Peyer's patch (tissue), 4 donors: ENCODE measurements at regions not wholly inside any gene's neighbourhood (a gene's known extent, or its start where the extent isn't known, plus 50 kb on each side); places are given as distances from the start of the nearest gene placed in this dataset.

Experiments
- DNase-seq, 3 donors: peaks; one replicate each; pipeline ENCODE4 v3.0.0-alpha.2; 2017 to 2019
- H3K27ac ChIP-seq, 4 donors: fragments of 200-600 bp; sonication (generic); one replicate each; pipeline ENCODE4 v1.5.1; 2016 to 2019
- H3K27me3 ChIP-seq, 2 donors: fragments of 200-600 bp; sonication (generic); one replicate each; pipeline ENCODE4 v1.5.1; 2019
- H3K36me3 ChIP-seq, 3 donors: fragments of 200-600 bp; sonication (generic); one replicate each; pipeline ENCODE4 v1.5.1; 2016 to 2019
- H3K4me1 ChIP-seq, 4 donors: fragments of 200-600 bp; sonication (generic); one replicate each; pipeline ENCODE4 v1.5.1; 2016 to 2019
- H3K4me3 ChIP-seq, 4 donors: fragments of 200-600 bp; sonication (generic); 1 replicate in 3 of 4; 2 replicates in 1 of 4; pipeline ENCODE4 v1.5.1; 2016 to 2019; ENCODE audit warnings: mild to moderate bottlenecking in 1 of 4
- H3K9me3 ChIP-seq, 4 donors: fragments of 200-600 bp; sonication (generic); one replicate each; pipeline ENCODE4 v1.5.1; 2016 to 2019; ENCODE audit warnings: mild to moderate bottlenecking in 1 of 4
- CTCF ChIP-seq, 6 experiments: fragments of 450-650 bp in 4 of 6; fragments of 200-600 bp in 2 of 6; sonication (generic) in 1 of 6; IDR thresholded peaks; one replicate each; pipeline ENCODE4 v1.5.1; 2017 to 2019; ENCODE audit warnings: antibody characterized with exemption in 6 of 6, mild to moderate bottlenecking in 3 of 6, moderate library complexity in 1 of 6
- POLR2A ChIP-seq, 2 donors: fragments of 450-650 bp; IDR thresholded peaks; one replicate each; pipeline ENCODE4 v1.5.1; 2017; ENCODE audit warnings: antibody characterized with exemption in 2 of 2, mild to moderate bottlenecking in 2 of 2, moderate library complexity in 2 of 2

- DNase-seq: no peak
- Histone ChIP-seq H3K4me1 (no peaks in the 10 kb centered on the region), H3K4me3 (no peak overlapping the region), H3K27me3 (no peaks in the 10 kb centered on the region), H3K9me3 (no peaks in the 10 kb centered on the region), H3K27ac (no peak overlapping the region), H3K36me3 (no peaks in the 10 kb centered on the region)
- TF ChIP-seq CTCF (IDR thresholded peaks at IDR 0.05): no peak
Observed at GRCh38 chr6:164150232-164150631, 735.7 kb downstream of the QKI start.

GRCh38 chr6:164148788-164149187 lies 734.3 kb downstream of the QKI start:
- peaks cover 0 to 4% (median 0%) of the 10 kb centered on the region in 4 donors for H3K9me3 ChIP-seq
- no peak for DNase-seq
- H3K27ac ChIP-seq: no peak overlapping the region
- H3K4me1 ChIP-seq: no peaks in the 10 kb centered on the region
- no peak for TF ChIP-seq POLR2A (IDR thresholded peaks at IDR 0.05)
- TF ChIP-seq CTCF (IDR thresholded peaks at IDR 0.05): no peak
- no peaks in the 10 kb centered on the region for H3K27me3 ChIP-seq
- no peaks in the 10 kb centered on the region for H3K36me3 ChIP-seq
- no peak overlapping the region for H3K4me3 ChIP-seq

- TF ChIP-seq POLR2A (IDR thresholded peaks at IDR 0.05): no peak
- no peak for TF ChIP-seq CTCF (IDR thresholded peaks at IDR 0.05)
- H3K9me3 ChIP-seq: peaks cover 0 to 4% (median 0%) of the 10 kb centered on the region in 4 donors
- no peaks in the 10 kb centered on the region for H3K4me1 ChIP-seq
- no peak overlapping the region for H3K27ac ChIP-seq
- H3K27me3 ChIP-seq: no peaks in the 10 kb centered on the region
- no peak for DNase-seq
- H3K36me3 ChIP-seq: no peaks in the 10 kb centered on the region
- no peak overlapping the region for H3K4me3 ChIP-seq
Observed at GRCh38 chr6:164144316-164144715, 729.8 kb downstream of the QKI start.

- TF ChIP-seq CTCF (IDR thresholded peaks at IDR 0.05) (no peak), POLR2A (IDR thresholded peaks at IDR 0.05) (no peak)
- Histone ChIP-seq H3K27me3 (no peaks in the 10 kb centered on the region), H3K4me3 (no peak overlapping the region), H3K27ac (no peak overlapping the region), H3K9me3 (peaks cover 0 to 4% (median 0%) of the 10 kb centered on the region in 4 donors), H3K4me1 (no peaks in the 10 kb centered on the region), H3K36me3 (no peaks in the 10 kb centered on the region)
- DNase-seq: no peak
Observed at GRCh38 chr6:164142322-164142721, 727.8 kb downstream of the QKI start.

GRCh38 chr6:164135511-164136132 lies 721.1 kb downstream of the QKI start:
- H3K4me1 ChIP-seq: no peaks in the 10 kb centered on the region
- TF ChIP-seq POLR2A (IDR thresholded peaks at IDR 0.05) (no peak), CTCF (IDR thresholded peaks at IDR 0.05) (no peak)
- no peaks in the 10 kb centered on the region for H3K36me3 ChIP-seq
- no peak for DNase-seq
- H3K9me3 ChIP-seq: peaks cover 0 to 8% (median 0%) of the 10 kb centered on the region in 4 donors
- H3K4me3 ChIP-seq: no peak overlapping the region
- no peak overlapping the region for H3K27ac ChIP-seq
- H3K27me3 ChIP-seq: no peaks in the 10 kb centered on the region

- Histone ChIP-seq H3K27me3 (no peaks in the 10 kb centered on the region), H3K9me3 (peaks cover 0 to 8% (median 0%) of the 10 kb centered on the region in 4 donors), H3K27ac (no peak overlapping the region), H3K4me1 (no peaks in the 10 kb centered on the region), H3K4me3 (no peak overlapping the region), H3K36me3 (no peaks in the 10 kb centered on the region)
- no peak for TF ChIP-seq CTCF (IDR thresholded peaks at IDR 0.05)
- no peak for TF ChIP-seq POLR2A (IDR thresholded peaks at IDR 0.05)
- no peak for DNase-seq
Observed at GRCh38 chr6:164133095-164133494, 718.6 kb downstream of the QKI start.
